Uterus (tissue), 2 donors: ENCODE measurements at regions not wholly inside any gene's neighbourhood (a gene's known extent, or its start where the extent isn't known, plus 50 kb on each side); places are given as distances from the start of the nearest gene placed in this dataset.

Experiments used
- CTCF ChIP-seq, 4 experiments: fragments of 200-600 bp in 2 of 4; fragments of 450-650 bp in 2 of 4; sonication (generic) in 2 of 4; IDR thresholded peaks; one replicate each; pipeline ENCODE4 v1.5.1; 2016 to 2019; ENCODE audit warnings: antibody characterized with exemption in 4 of 4, mild to moderate bottlenecking in 2 of 4, moderate library complexity in 1 of 4
- POLR2A ChIP-seq, 2 donors: fragments of 450-650 bp; IDR thresholded peaks; one replicate each; pipeline ENCODE4 v1.6.1; 2016; ENCODE audit warnings: antibody characterized with exemption in 2 of 2, mild to moderate bottlenecking in 1 of 2, moderate library complexity in 1 of 2

GRCh38 chr13:31049833-31050232 is 111.9 kb downstream of the HSPH1 start:
- TF ChIP-seq POLR2A (IDR thresholded peaks at IDR 0.05): no peak
- TF ChIP-seq CTCF (IDR thresholded peaks at IDR 0.05): no peak
